ENCODE measurements at regions not wholly inside any gene's neighbourhood (a gene's known extent, or its start where the extent isn't known, plus 50 kb on each side); places are given as distances from the start of the nearest gene placed in this dataset.
"Not testable (repeated sequence)": the region's sequence is repeated elsewhere in the genome, so short reads cannot be mapped to it uniquely, and the experiment has no call there.

- FAIRE-seq = no peak
Observed at GRCh38 chr13:81907787-81908372, 1567.0 kb upstream of the SPRY2 start.

GRCh38 chr13:81888855-81889254 is 1547.9 kb upstream of the SPRY2 start:
- no peak for FAIRE-seq

GRCh38 chr13:81874681-81875661 is 1534.0 kb upstream of the SPRY2 start:
- FAIRE-seq = no peak

DNA sequence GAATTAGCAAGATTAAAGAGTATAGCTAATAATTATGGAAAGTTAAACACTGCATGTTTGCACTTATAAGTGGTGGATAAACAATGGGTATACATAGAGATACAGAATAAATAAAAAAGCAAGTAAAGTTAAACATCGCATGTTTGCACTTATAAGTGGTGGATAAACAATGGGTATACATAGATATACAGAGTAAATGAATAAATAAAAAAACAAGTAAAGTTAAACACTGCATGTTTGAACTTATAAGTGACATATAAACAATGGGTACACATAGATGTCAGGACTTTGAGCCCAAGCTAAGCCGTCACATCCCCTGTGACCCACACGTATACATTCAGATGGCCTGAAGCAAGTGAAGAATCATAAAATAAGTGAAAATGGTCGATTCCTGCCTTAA is 1533.3 kb upstream of the SPRY2 start:
- no peak for FAIRE-seq

GRCh38 chr13:81872581-81872980 is 1531.7 kb upstream of the SPRY2 start:
- no peak for FAIRE-seq

DNA sequence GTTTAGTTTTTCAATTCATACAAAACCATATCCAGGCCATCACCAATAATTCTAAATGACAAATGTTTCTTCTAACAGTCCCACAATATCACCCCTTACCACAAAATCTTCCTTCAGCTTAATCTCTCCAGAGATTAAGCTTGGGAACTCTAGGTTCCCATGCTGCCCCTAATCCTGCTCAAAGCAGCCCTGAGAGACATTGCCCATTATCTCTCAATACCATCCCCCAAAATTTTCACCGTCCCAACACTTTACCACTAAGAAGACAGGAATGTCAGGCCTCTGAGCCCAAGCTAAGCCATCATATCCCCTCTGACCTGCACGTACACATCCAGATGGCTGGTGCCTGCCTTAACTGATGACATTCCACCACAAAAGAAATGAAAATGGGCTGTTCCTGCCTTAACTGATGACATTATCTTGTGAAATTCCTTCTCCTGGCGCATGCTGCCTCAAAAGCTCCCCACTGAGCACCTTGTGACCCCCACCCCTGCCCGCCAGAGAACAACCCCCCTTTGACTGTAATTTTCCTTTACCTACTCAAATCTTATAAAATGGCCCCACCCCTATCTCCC is 1530.9 kb upstream of the SPRY2 start:
- not testable (repeated sequence) for FAIRE-seq

DNA sequence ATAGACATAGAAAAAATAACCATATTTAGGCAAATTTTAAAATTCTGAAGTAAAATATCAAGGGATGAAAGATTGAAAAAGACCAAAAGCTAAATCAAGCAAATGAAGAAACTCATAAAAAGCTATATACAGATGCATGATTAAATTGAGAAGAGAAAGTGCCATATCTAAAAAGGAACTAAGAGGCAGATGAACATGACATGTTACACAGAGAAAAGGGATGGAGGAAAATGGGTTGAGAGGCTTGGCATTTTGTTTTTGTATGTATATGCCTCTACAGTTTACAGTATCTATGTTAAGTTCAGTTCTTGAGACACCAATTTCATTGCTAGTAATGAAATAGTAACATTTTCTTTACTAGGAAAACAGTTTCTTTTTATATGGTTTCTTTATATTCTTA is 1507.4 kb upstream of the SPRY2 start:
- no peak for FAIRE-seq

- FAIRE-seq = no peak
Observed at GRCh38 chr13:81846771-81847170, 1505.8 kb upstream of the SPRY2 start.

DNA sequence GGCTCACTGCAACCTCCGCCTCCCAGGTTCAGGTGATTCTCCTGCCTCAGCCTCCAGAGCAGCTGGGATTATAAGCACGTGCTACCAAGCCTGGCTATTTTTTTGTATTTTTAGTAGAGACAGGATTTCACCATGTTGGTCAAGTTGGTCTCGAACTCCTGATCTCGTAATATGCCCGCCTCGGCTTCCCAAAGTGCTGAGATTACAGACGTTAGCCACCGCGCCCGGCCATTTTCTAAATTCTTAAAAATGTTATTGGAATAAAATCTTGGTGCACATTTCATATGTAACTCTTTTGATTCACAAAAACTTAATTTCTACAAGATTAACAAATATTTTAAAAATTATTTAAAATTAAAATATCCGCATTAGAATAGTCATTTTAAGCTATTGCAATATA is 1480.3 kb upstream of the SPRY2 start:
- FAIRE-seq = no peak

- no peak for FAIRE-seq
Observed at GRCh38 chr13:81800433-81800832, 1459.5 kb upstream of the SPRY2 start.

DNA sequence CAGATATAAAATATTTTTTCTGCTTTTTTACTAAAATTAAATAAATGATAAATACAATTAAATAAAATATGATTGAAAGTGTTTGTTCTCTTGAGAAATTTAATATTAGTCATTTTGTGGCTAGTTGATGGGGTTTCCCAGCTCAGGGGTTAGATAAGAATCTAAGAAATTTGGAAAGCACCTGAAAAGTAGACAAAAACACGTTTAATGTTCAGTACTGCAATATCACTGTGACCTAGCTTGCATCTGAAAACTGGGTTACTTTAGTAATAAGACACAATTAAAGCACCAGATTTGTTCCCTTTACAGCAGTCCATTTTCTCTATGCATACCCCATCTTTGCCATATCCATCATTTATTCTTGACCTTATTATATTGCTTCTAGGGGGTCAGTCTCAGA is 1454.8 kb upstream of the SPRY2 start:
- FAIRE-seq = no peak

DNA sequence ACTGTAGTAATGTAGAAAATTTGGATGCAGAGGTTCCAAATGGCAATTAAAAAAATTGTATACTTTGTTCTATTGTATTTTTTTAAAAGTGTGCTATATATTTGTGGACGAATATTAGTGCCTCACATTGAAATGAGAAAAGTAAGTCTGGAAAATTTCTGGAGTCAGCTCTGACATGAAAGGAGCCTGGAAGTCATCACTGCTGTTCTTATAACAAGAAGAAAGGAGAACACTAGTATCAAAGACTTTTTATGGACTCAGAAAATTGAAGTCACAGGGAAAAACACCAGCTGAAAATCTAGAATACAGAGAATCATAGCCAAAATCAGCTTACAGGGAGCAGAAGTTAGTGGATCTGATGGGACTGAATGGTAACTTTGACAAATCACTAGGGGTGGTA is 1450.7 kb upstream of the SPRY2 start:
- no peak for FAIRE-seq

DNA sequence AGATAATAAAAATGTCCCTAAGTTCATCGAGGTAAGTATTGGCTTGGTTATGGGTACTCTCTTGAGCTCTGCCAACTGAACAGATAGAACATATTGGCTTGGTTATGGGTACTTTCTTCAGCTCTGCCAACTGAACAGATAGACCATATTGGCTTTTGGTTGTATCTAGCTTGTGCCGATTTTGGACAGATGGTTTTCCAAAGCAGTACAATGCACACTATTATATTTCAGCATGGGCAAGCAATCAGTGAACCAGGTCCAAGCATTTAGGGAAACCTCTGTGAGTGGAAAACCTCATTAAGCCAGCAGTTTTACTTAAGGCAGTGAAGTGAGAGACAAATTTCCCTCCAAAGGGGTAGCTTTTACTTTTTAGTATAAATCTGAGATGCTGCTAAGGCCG is 1440.5 kb upstream of the SPRY2 start:
- no peak for FAIRE-seq

DNA sequence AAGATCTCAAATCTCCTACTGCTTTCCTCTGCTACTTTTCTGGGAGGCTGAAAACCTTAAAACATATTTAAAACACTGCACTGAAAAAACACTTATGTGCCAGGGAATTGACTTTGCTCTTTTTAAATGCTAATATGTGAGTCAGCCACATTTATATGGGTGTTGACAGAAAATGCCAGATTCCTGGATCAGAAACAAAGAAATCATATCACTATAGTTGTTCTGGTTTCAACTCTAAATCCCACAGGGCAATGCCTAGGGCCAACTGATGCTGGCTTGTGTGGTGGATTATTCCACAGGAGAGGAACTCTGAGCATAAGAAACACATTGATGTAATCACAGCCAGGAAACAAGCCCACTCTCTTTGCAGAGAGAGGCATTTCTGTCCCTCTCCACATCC is 1439.0 kb upstream of the SPRY2 start:
- FAIRE-seq = no peak

DNA sequence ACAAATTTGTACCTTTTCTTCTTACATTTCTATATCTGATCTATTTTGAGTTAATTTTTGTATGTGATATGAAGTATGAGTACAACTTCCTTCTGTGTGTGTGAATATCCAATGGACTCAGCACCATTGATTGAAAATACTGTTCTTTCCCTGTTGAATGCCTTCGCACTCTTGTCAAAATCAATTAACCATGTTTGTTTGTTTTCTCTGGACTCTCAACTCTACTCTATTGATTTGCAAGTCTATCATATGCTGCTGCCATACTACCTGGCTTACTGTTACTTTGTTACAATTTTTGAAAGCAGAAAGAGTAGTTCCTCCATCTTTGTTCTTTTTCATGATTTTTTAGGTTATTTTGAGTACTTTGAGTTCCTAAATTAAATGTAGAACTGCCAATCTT is 1437.4 kb upstream of the SPRY2 start:
- FAIRE-seq = no peak

DNA sequence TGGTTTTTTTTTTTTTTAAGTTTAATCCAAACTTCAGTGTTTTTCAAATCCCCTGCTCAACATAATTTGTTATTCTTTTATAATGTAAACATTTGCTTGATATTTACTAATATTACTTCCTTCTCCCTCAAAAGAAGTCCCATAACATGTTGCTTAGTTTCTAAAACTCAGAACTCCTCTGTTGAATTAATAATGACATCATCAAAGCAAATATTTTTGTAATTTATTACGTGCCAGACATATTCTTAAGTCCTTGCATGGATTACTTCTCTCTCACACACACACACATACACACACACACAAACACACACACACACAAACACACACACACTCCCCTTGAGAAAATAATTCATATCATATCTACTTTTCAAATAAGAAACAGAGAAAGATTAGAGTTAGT is 1432.3 kb upstream of the SPRY2 start:
- FAIRE-seq = no peak

DNA sequence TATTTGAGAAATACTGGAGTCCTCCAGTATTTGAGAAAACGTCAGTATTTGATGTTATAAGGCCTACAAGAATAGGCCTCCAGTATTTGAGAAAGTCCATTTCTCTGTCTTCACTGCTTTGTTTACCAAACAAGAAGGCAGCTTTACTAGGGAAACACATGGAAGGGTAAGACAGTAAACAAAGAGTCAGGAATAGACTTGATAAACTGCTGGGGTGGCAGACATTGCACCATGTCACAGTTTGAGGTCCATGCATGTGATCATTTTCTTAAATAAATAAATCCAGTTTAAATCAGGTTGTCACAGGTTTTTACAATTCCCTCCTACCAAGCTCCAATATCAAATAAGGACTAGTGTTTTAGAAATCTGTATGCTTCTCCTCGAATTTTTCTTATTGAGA is 1431.0 kb upstream of the SPRY2 start:
- FAIRE-seq = no peak

- FAIRE-seq = no peak
Observed at GRCh38 chr13:81770868-81771505, 1430.1 kb upstream of the SPRY2 start.

GRCh38 chr13:81762449-81762848 is 1421.5 kb upstream of the SPRY2 start:
- FAIRE-seq = no peak

GRCh38 chr13:81760316-81760715 is 1419.4 kb upstream of the SPRY2 start:
- no peak for FAIRE-seq

- no peak for FAIRE-seq
Observed at GRCh38 chr13:81757348-81757970, 1416.5 kb upstream of the SPRY2 start.

GRCh38 chr13:81745391-81745790 is 1404.5 kb upstream of the SPRY2 start:
- no peak for FAIRE-seq

DNA sequence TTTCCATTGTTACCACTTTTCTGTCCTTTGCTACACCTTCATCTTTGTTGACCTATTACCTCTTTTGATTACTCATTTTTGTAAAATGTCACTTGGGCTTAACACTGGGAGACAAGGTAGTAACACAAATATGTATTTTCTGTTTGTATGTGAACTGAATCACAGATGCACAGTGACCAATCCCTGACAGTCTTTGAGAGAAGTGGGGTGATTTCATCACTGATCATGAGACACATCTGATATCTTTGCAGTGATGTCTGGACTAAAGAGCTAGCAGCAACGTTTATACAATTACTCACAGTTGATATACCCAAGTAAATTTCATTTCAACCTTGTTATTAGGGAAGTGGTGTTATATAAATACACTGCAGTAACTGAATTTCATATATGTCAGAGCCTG is 1397.4 kb upstream of the SPRY2 start:
- FAIRE-seq = no peak
